ENCODE measurements at regions not wholly inside any gene's neighbourhood (a gene's known extent, or its start where the extent isn't known, plus 50 kb on each side); places are given as distances from the start of the nearest gene placed in this dataset.

- no peak for DNase-seq (ENCODE audit: low spot score in 2 of 2, unreplicated experiment in 2 of 2)
- TF ChIP-seq CTCF (IDR thresholded peaks at IDR 0.05; ENCODE audit: unreplicated experiment): no peak
- H3K27me3 Mint-ChIP-seq (ENCODE audit: low read depth): peaks cover 4% of the 10 kb centered on the region
Observed at GRCh38 chr16:59236804-59237458, 502.8 kb upstream of the GOT2 start.

GRCh38 chr16:59224401-59224800, 490.3 kb upstream of the GOT2 start:
- Mint-ChIP-seq H3K4me3 (no peak overlapping the region), H3K9me3 (no peaks in the 10 kb centered on the region), H3K27ac (no peak overlapping the region), H3K36me3 (no peaks in the 10 kb centered on the region), H3K4me1 (no peaks in the 10 kb centered on the region), H3K27me3 (ENCODE audit: low read depth) (no peaks in the 10 kb centered on the region)
- DNase-seq (ENCODE audit: low spot score in 2 of 2, unreplicated experiment in 2 of 2): no peak
- TF ChIP-seq CTCF (IDR thresholded peaks at IDR 0.05; ENCODE audit: unreplicated experiment): no peak

More at GRCh38 chr16:59236804-59237458, 502.8 kb upstream of the GOT2 start:
- Mint-ChIP-seq H3K9me3 (no peaks in the 10 kb centered on the region), H3K27ac (no peak overlapping the region), H3K36me3 (no peaks in the 10 kb centered on the region), H3K4me1 (peaks cover 5% of the 10 kb centered on the region), H3K4me3 (no peak overlapping the region)

GRCh38 chr16:59220011-59220410, 485.9 kb upstream of the GOT2 start:
- Mint-ChIP-seq H3K4me1 (no peaks in the 10 kb centered on the region), H3K36me3 (no peaks in the 10 kb centered on the region), H3K27me3 (ENCODE audit: low read depth) (no peaks in the 10 kb centered on the region), H3K9me3 (peaks cover 9% of the 10 kb centered on the region), H3K4me3 (no peak overlapping the region), H3K27ac (no peak overlapping the region)
- no peak for TF ChIP-seq CTCF (IDR thresholded peaks at IDR 0.05; ENCODE audit: unreplicated experiment)
- DNase-seq (ENCODE audit: low spot score in 2 of 2, unreplicated experiment in 2 of 2): no peak

GRCh38 chr16:59216291-59216690, 482.2 kb upstream of the GOT2 start:
- Mint-ChIP-seq H3K36me3 (no peaks in the 10 kb centered on the region), H3K27me3 (ENCODE audit: low read depth) (peaks cover 2% of the 10 kb centered on the region), H3K27ac (no peak overlapping the region), H3K4me3 (no peak overlapping the region), H3K4me1 (peaks cover 5% of the 10 kb centered on the region), H3K9me3 (peaks cover 9% of the 10 kb centered on the region)
- DNase-seq (ENCODE audit: low spot score in 2 of 2, unreplicated experiment in 2 of 2): no peak
- no peak for TF ChIP-seq CTCF (IDR thresholded peaks at IDR 0.05; ENCODE audit: unreplicated experiment)

GRCh38 chr16:59214455-59214854, 480.3 kb upstream of the GOT2 start:
- Mint-ChIP-seq H3K27me3 (ENCODE audit: low read depth) (peaks cover 2% of the 10 kb centered on the region), H3K9me3 (peaks cover 9% of the 10 kb centered on the region), H3K36me3 (no peaks in the 10 kb centered on the region), H3K4me3 (no peak overlapping the region), H3K27ac (no peak overlapping the region), H3K4me1 (peaks cover 14% of the 10 kb centered on the region)
- DNase-seq (ENCODE audit: low spot score in 2 of 2, unreplicated experiment in 2 of 2): no peak
- TF ChIP-seq CTCF (IDR thresholded peaks at IDR 0.05; ENCODE audit: unreplicated experiment): no peak

GRCh38 chr16:59213952-59214351, 479.8 kb upstream of the GOT2 start:
- Mint-ChIP-seq H3K4me3 (no peak overlapping the region), H3K4me1 (peaks cover 14% of the 10 kb centered on the region), H3K36me3 (no peaks in the 10 kb centered on the region), H3K27me3 (ENCODE audit: low read depth) (peaks cover 2% of the 10 kb centered on the region), H3K27ac (no peak overlapping the region), H3K9me3 (peaks cover 9% of the 10 kb centered on the region)
- no peak for TF ChIP-seq CTCF (IDR thresholded peaks at IDR 0.05; ENCODE audit: unreplicated experiment)
- no peak for DNase-seq (ENCODE audit: low spot score in 2 of 2, unreplicated experiment in 2 of 2)
